ENCODE measurements at regions not wholly inside any gene's neighbourhood (a gene's known extent, or its start where the extent isn't known, plus 50 kb on each side); places are given as distances from the start of the nearest gene placed in this dataset.

DNA sequence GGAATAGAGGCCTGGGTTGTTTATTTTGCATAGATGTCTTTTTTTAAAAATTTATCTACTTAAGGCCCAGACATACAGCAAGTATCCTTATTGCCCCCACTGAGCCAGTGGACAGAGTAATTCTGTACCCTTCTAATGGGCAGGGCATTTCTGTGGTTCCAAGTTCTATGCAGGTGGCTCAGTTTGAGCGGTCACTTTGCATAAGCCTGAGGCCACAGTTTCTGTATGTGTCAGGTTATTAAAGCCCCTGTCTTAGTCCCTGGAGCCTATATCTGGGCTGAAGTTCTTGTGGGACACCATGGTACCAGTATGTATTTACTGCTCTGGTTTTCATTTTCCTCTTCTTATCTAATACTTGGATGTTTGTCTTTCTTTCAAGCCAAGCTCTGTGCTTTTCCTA, 168.8 kb downstream of the MID1IP1 start:
- H3K36me3 ChIP-seq (ENCODE audit: control insufficient read depth, insufficient read depth, low read length) = no peaks in the 10 kb centered on the region
- H3K27ac ChIP-seq (ENCODE audit: low read depth, low read length, severe bottlenecking) = no peak overlapping the region
- no peak overlapping the region for H3K4me3 ChIP-seq (ENCODE audit: extremely low read depth, insufficient read depth, low read length, poor library complexity, severe bottlenecking)
- no peaks in the 10 kb centered on the region for H3K9me3 ChIP-seq (ENCODE audit: control insufficient read depth, low read length)
- no peaks in the 10 kb centered on the region for H3K4me1 ChIP-seq (ENCODE audit: control insufficient read depth, insufficient read depth, low read length, poor library complexity, severe bottlenecking)
- no CpG with 5 or more reads among the region's 1 CpG for WGBS, 2 experiments (ENCODE audit: insufficient coverage in 2 of 2)

DNA sequence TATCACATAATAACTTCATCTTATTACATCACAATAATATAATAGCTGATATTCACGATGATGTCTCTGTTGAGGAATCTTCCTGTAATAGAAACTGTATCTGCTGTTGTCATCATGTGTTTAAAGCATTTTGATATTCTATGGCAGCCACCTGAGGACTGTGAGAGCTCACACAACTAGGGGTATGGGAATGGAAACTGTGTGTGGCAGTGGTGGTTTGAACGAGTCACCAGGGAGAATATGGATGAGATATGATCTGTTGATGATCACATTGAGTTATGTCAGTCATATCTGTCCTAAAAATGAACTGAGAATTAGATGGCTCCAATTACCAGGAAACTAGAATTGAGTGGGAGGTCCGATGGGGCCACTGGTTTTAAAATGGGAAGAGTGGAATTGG, 169.6 kb downstream of the MID1IP1 start:
- Histone ChIP-seq H3K27ac (ENCODE audit: low read depth, low read length, severe bottlenecking) (no peak overlapping the region), H3K4me1 (ENCODE audit: control insufficient read depth, insufficient read depth, low read length, poor library complexity, severe bottlenecking) (no peaks in the 10 kb centered on the region), H3K36me3 (ENCODE audit: control insufficient read depth, insufficient read depth, low read length) (no peaks in the 10 kb centered on the region), H3K9me3 (ENCODE audit: control insufficient read depth, low read length) (no peaks in the 10 kb centered on the region), H3K4me3 (ENCODE audit: extremely low read depth, insufficient read depth, low read length, poor library complexity, severe bottlenecking) (no peak overlapping the region)
- 93% methylated on average over 2 of the region's 3 CpGs; no CpG with 5 or more reads in 1 of the 2 experiments for WGBS, 2 experiments (ENCODE audit: insufficient coverage in 2 of 2)

DNA sequence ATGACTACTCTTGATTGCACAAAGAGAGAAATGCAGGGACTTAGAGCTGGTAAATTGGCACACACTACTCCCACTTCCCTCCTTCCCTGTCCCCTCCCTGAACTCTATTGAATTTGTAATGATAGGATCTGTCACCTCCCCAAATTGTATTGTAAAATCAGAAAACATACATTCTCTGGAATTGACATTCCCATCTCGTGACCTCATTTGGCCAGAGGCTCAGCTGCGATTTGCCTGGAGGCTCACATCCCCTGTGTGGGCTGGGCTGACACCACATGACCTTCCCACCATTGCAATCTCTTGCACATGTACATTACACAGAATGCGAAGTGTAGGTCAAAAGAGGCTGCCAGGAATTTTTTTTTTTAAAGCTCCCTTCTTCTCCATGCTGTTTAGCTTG, 172.1 kb downstream of the MID1IP1 start:
- WGBS, 2 experiments (ENCODE audit: insufficient coverage in 2 of 2) = 73 to 95% methylated on average over 2 of the region's 3 CpGs
- Histone ChIP-seq H3K9me3 (ENCODE audit: control insufficient read depth, low read length) (no peaks in the 10 kb centered on the region), H3K36me3 (ENCODE audit: control insufficient read depth, insufficient read depth, low read length) (no peaks in the 10 kb centered on the region), H3K27ac (ENCODE audit: low read depth, low read length, severe bottlenecking) (no peak overlapping the region), H3K4me1 (ENCODE audit: control insufficient read depth, insufficient read depth, low read length, poor library complexity, severe bottlenecking) (no peaks in the 10 kb centered on the region), H3K4me3 (ENCODE audit: extremely low read depth, insufficient read depth, low read length, poor library complexity, severe bottlenecking) (no peak overlapping the region)

DNA sequence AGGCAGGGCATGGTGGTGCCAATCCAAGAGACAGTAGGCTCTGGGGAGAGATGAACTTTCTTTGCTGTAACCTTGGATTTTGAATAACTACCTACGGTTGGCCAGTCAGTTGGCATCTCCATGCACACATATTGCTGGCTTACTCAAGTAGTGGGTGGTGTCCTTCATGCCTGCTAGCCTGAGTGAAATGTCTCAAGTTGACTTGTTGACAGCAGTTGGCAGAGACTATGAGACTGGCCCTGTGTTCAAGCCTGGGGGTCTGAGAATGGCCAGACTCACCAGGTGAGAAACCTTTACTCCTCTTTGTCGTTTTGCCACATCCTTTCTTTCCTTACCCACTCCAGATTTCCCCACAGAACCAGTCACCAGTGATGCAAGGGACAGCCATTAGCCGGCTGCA, 173.3 kb downstream of the MID1IP1 start:
- no peaks in the 10 kb centered on the region for H3K9me3 ChIP-seq (ENCODE audit: control insufficient read depth, low read length)
- H3K27ac ChIP-seq (ENCODE audit: low read depth, low read length, severe bottlenecking) = no peak overlapping the region
- no peak overlapping the region for H3K4me3 ChIP-seq (ENCODE audit: extremely low read depth, insufficient read depth, low read length, poor library complexity, severe bottlenecking)
- 83% methylated on average over 1 of the region's 3 CpGs; no CpG with 5 or more reads in 1 of the 2 experiments for WGBS, 2 experiments (ENCODE audit: insufficient coverage in 2 of 2)
- no peaks in the 10 kb centered on the region for H3K4me1 ChIP-seq (ENCODE audit: control insufficient read depth, insufficient read depth, low read length, poor library complexity, severe bottlenecking)
- H3K36me3 ChIP-seq (ENCODE audit: control insufficient read depth, insufficient read depth, low read length) = no peaks in the 10 kb centered on the region

DNA sequence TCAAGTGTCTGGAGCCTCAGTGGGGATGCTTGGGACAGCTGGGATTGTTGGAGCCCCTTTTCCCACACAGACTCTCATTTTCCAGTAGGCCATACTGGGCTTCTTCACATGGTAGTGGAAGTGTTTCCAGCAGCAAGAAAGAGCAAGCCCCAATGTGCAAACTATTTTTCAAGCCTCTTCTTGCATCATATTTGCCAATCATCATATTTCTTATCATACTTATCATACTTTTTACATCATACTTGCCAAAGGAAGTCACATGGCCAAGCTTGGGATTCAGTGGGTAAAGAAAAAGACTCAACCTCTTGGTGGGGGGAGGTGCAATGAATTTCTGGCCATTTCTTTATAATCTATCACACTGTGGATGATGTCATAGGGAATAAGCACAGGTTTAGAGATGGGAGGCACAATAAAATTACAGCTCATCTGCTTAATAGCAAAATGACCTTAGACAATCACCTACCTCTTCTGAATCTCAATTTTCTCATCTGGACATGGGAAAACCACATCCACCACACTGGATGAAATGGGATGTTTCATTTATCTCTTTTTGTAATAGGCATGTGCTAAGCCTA, 174.2 kb downstream of the MID1IP1 start:
- no peak overlapping the region for H3K4me3 ChIP-seq (ENCODE audit: extremely low read depth, insufficient read depth, low read length, poor library complexity, severe bottlenecking)
- no peaks in the 10 kb centered on the region for H3K4me1 ChIP-seq (ENCODE audit: control insufficient read depth, insufficient read depth, low read length, poor library complexity, severe bottlenecking)
- H3K36me3 ChIP-seq (ENCODE audit: control insufficient read depth, insufficient read depth, low read length) = no peaks in the 10 kb centered on the region
- no peaks in the 10 kb centered on the region for H3K9me3 ChIP-seq (ENCODE audit: control insufficient read depth, low read length)
- no peak overlapping the region for H3K27ac ChIP-seq (ENCODE audit: low read depth, low read length, severe bottlenecking)

DNA sequence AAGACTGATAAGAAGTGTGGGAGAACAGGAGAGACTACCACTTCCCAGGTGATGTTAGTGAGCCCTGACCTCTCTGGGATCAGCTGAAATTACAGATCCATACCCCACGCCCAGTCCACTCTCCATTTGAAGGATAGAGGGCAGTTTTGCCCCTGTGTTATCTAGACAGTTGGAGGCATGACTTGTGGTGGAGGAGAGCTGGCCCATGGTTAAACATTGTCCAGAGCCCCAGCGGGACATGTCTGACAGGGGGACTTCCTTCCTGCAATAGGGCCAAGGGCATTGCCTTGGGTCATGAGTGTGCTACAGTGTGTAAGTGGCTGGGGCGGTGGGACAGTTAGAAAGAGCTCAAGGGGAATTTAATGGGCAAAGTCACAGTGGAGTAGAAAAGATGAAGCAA, 181.1 kb downstream of the MID1IP1 start:
- H3K4me1 ChIP-seq (ENCODE audit: control insufficient read depth, insufficient read depth, low read length, poor library complexity, severe bottlenecking) = peaks cover 3% of the 10 kb centered on the region
- H3K27ac ChIP-seq (ENCODE audit: low read depth, low read length, severe bottlenecking) = no peak overlapping the region
- no peak overlapping the region for H3K4me3 ChIP-seq (ENCODE audit: extremely low read depth, insufficient read depth, low read length, poor library complexity, severe bottlenecking)
- H3K36me3 ChIP-seq (ENCODE audit: control insufficient read depth, insufficient read depth, low read length) = no peaks in the 10 kb centered on the region
- 80 to 100% methylated on average over 1 of the region's 3 CpGs for WGBS, 2 experiments (ENCODE audit: insufficient coverage in 2 of 2)
- no peaks in the 10 kb centered on the region for H3K9me3 ChIP-seq (ENCODE audit: control insufficient read depth, low read length)

DNA sequence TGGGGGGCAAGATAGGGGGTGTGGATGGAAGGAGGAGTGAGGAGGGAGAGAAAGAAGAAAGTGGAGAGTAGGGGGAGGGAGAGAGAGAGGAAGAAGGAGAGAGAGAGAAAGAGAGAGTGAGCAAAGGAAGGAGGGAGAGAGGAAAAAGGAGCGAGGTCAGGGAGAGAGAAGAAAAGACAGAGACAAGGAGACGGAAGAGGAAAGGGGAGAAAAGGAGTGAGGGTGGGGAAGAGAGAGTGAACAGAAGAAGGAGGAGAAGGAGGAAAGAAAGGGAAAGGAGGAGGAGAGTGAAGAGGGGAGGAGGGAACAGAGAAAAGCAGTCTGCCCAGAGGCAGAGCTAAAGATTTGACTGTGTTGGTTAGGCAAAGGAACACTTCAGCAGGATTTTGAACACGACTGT, 181.6 kb downstream of the MID1IP1 start:
- Histone ChIP-seq H3K4me1 (ENCODE audit: control insufficient read depth, insufficient read depth, low read length, poor library complexity, severe bottlenecking) (peaks cover 3% of the 10 kb centered on the region), H3K9me3 (ENCODE audit: control insufficient read depth, low read length) (no peaks in the 10 kb centered on the region), H3K27ac (ENCODE audit: low read depth, low read length, severe bottlenecking) (no peak overlapping the region), H3K4me3 (ENCODE audit: extremely low read depth, insufficient read depth, low read length, poor library complexity, severe bottlenecking) (no peak overlapping the region), H3K36me3 (ENCODE audit: control insufficient read depth, insufficient read depth, low read length) (no peaks in the 10 kb centered on the region)
- 71 to 81% methylated on average over 2 to 3 of the region's 3 CpGs for WGBS, 2 experiments (ENCODE audit: insufficient coverage in 2 of 2)

DNA sequence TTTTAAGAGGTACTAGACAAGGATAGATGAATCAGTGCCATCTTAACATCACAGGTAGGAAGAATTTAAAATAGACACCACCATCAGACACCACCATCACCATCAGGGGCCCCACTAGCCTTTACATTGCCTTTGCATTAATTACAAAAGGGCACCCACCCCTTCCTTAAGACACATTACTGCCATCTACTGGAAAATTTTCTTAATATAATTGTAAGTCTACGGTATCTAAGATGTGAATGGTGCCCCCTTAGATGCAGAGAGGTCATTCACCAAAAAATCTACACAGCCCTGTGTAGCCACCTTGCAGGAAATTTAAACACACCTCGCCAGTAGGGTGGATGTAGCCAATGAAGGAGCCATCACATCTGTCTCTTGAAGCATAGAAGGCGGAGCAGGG, 184.1 kb downstream of the MID1IP1 start:
- H3K36me3 ChIP-seq (ENCODE audit: control insufficient read depth, insufficient read depth, low read length) = no peaks in the 10 kb centered on the region
- no CpG with 5 or more reads among the region's 3 CpGs for WGBS, 2 experiments (ENCODE audit: insufficient coverage in 2 of 2)
- H3K9me3 ChIP-seq (ENCODE audit: control insufficient read depth, low read length) = no peaks in the 10 kb centered on the region
- no peak overlapping the region for H3K4me3 ChIP-seq (ENCODE audit: extremely low read depth, insufficient read depth, low read length, poor library complexity, severe bottlenecking)
- H3K4me1 ChIP-seq (ENCODE audit: control insufficient read depth, insufficient read depth, low read length, poor library complexity, severe bottlenecking) = peaks cover 3% of the 10 kb centered on the region
- no peak overlapping the region for H3K27ac ChIP-seq (ENCODE audit: low read depth, low read length, severe bottlenecking)

DNA sequence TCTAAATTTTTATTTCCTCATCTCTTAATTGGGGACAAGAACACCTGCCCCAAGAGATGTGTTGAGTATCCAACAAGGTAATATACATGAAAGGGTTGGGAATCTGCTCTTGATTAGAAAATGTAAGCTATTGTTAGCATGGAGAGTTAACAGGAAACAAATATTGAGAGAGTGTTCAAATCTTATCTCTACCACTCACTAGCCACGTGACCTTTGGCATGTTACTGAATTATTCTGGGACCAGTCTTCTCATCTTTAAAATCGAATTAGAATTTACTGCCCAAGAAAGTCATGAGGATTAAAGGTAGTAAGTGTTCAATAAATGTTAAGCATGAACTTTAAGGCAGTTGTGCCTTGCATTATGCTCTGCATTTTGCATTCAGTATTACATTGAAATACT, 184.7 kb downstream of the MID1IP1 start:
- WGBS, 2 experiments (ENCODE audit: insufficient coverage in 2 of 2) = no CpG with 5 or more reads among the region's 2 CpGs
- no peak overlapping the region for H3K4me3 ChIP-seq (ENCODE audit: extremely low read depth, insufficient read depth, low read length, poor library complexity, severe bottlenecking)

DNA sequence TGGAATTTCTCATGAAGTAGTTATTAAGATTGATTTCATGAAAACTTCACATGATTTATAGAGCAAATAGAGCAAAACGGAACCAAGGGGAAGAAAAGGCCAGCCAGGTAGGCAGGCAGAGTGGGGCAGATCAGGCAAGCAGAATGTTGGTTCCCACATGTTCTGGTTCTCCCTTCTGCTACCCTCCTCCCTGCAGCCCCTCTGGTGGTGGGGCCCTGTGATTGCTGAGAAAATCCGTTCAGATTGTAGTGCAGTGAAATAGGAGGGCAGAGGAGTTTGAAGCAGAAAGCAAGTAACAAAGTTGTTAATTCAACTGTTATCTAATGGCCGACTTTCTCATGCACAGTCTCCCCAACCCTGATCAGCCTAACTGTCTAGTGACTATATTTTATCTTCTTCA, 185.3 kb downstream of the MID1IP1 start:
- WGBS, 2 experiments (ENCODE audit: insufficient coverage in 2 of 2) = no CpG with 5 or more reads among the region's 3 CpGs
- H3K9me3 ChIP-seq (ENCODE audit: control insufficient read depth, low read length) = no peaks in the 10 kb centered on the region
- H3K36me3 ChIP-seq (ENCODE audit: control insufficient read depth, insufficient read depth, low read length) = no peaks in the 10 kb centered on the region
- H3K27ac ChIP-seq (ENCODE audit: low read depth, low read length, severe bottlenecking) = no peak overlapping the region
- peaks cover 3% of the 10 kb centered on the region for H3K4me1 ChIP-seq (ENCODE audit: control insufficient read depth, insufficient read depth, low read length, poor library complexity, severe bottlenecking)
- H3K4me3 ChIP-seq (ENCODE audit: extremely low read depth, insufficient read depth, low read length, poor library complexity, severe bottlenecking) = no peak overlapping the region

More for the DNA sequence above, 184.7 kb downstream of the MID1IP1 start:
- Histone ChIP-seq H3K36me3 (ENCODE audit: control insufficient read depth, insufficient read depth, low read length) (no peaks in the 10 kb centered on the region), H3K27ac (ENCODE audit: low read depth, low read length, severe bottlenecking) (no peak overlapping the region), H3K4me1 (ENCODE audit: control insufficient read depth, insufficient read depth, low read length, poor library complexity, severe bottlenecking) (peaks cover 3% of the 10 kb centered on the region), H3K9me3 (ENCODE audit: control insufficient read depth, low read length) (no peaks in the 10 kb centered on the region)

DNA sequence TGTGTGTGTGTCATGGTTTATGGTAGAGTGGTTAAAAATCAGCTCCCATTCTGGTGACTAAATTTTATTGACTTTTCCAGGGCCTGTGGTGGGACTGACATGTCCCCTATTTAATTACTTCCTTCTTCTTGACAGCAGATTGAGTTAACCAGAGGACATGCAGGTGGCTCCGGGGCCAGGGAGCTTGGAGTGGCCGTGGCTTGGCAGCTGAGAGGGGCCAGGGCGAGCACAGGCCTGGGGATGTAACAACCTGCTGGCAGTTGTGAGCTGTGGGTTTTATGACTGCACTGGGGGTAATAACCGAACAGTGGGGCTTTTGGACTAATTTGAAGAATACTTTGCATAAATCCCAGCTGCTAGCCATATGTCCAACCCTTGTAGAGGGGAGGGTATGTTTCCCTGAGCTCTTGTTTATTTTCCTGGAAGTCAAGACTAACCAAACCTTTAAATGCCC, 186.0 kb downstream of the MID1IP1 start:
- Histone ChIP-seq H3K4me3 (ENCODE audit: extremely low read depth, insufficient read depth, low read length, poor library complexity, severe bottlenecking) (no peak overlapping the region), H3K9me3 (ENCODE audit: control insufficient read depth, low read length) (no peaks in the 10 kb centered on the region), H3K4me1 (ENCODE audit: control insufficient read depth, insufficient read depth, low read length, poor library complexity, severe bottlenecking) (peaks cover 3% of the 10 kb centered on the region), H3K36me3 (ENCODE audit: control insufficient read depth, insufficient read depth, low read length) (no peaks in the 10 kb centered on the region), H3K27ac (ENCODE audit: low read depth, low read length, severe bottlenecking) (no peak overlapping the region)
- no CpG with 5 or more reads among the region's 4 CpGs for WGBS, 2 experiments (ENCODE audit: insufficient coverage in 2 of 2)

Measured in mesodermal cell (in vitro differentiated cells).